Activated CD4-positive, CD25-positive, alpha-beta regulatory T cell treated with anti-CD3 and anti-CD28 coated beads, Interleukin-2, amount 50 U/mL, for 24 hours (primary cell): ENCODE measurements at regions not wholly inside any gene's neighbourhood (a gene's known extent, or its start where the extent isn't known, plus 50 kb on each side); places are given as distances from the start of the nearest gene placed in this dataset.
"Not testable (repeated sequence)": the region's sequence is repeated elsewhere in the genome, so short reads cannot be mapped to it uniquely, and the experiment has no call there.

Experiments
- ATAC-seq, 2 donors: fragments of 150-1000 bp; cut with Tn5 transposase; one replicate each; pipeline ENCODE4 v1.10.0; 2021; ENCODE audit warnings: mild to moderate bottlenecking in 1 of 2, moderate library complexity in 1 of 2

DNA sequence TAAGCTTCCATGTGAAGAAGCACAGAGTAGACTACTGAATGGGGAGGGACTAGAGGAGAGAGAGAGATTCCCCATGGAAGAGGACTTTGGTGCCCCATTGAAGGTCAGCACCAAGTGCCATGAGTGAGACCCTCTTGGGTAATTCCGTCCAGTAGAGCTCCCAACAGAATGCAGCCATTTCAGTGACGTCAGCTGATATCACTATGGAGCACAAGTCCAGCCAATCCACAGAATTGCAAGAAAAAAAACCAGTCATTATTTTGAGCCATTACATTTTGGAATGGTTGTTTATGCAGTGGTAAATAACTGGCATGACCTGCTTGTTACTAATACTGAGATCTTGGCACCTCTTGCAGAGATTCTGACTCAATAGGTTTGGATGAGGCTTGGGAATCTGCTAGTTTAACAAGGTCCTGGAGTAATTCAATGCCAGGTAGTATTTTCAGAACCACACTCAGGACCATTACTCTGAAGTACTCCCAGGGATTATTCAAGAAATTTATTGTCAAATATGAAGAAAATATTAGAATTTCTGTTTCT is 52.6 kb upstream of the SP8 start:
- ATAC-seq = no peak

- no peak for ATAC-seq
Observed at GRCh38 chr7:20839987-20840386, 53.3 kb upstream of the SP8 start.

GRCh38 chr7:20846791-20847190 is 60.1 kb upstream of the SP8 start:
- ATAC-seq = no peak

GRCh38 chr7:20858951-20859350 is 72.3 kb upstream of the SP8 start:
- ATAC-seq = no peak

GRCh38 chr7:20861468-20861867 is 74.8 kb upstream of the SP8 start:
- ATAC-seq = no peak

DNA sequence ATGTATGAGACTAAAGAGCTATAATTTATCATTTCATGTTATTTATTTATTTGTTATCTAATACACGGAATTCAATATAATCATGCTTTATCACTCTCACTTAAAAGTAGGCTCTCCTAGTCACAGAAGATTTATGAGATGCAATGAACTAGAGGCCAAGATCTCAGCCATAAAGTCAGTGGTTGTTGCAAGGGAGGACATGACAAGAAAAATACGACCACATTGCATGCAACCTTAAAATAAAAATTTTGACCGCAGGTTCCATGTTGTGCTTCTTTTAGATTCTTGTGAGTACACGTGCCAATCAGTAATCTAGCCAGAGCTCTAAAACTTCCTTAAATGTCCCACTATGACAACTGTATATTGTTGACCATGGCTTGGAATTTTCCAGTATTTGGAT is 75.9 kb upstream of the SP8 start:
- ATAC-seq = no peak

- no peak for ATAC-seq
Observed at GRCh38 chr7:20864221-20864620, 77.5 kb upstream of the SP8 start.

DNA sequence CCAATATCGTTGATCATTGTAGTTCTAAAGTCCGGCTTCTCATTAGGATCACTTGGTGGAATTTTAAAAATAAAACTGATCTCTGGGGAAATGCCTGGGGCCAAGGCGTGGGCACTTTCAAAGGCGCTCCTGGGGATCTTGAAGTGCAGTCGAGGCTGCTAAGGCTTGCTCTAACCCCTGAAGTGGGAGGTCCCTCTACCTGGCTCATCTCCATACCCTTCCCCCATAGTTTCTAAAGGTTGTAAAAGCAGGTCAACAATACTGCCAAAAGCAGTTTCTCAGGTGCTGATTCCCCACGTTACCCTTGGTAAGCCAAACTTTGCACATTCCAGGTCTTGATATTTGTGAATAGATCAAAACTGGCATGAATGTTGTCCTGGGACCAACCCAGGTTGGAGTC is 79.0 kb upstream of the SP8 start:
- no peak for ATAC-seq

DNA sequence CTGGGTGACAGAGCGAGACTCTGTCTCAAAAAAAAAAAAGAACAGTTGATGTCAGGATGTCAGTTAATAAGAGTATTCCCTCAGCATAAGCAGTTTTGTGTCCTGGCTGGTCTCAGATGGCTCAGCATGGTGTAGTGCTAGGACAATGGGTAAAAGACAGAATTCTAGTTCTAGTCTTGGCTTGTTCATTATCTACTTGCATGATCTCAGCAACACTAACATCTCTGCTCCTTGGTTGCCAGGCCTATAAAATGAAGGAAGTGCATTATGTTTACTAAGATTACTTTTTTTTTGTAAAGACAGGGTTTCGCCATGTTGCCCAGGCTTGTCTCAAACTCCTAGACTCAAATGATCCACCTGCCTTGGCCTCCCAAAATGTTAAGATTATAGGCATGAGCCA is 84.3 kb upstream of the SP8 start:
- no peak for ATAC-seq

DNA sequence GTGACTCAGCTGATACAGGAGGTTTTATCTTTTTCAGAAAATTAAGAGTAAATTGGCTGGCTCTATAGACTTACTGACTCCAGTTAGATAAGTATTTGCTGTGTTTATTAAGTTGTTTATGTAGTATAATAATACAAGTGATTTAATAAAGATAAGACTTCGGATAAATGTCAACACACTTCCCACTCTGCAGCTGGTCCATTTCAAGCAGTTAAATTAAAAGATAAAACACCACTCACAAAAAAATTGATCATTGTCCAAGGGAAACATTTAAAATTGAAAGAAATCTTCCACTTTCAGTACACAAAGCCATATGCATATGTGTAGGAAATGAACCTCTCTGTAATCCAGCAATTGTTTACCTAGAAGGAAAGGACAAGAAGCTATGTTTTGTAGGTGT is 106.1 kb upstream of the SP8 start:
- no peak for ATAC-seq

- no peak for ATAC-seq
Observed at GRCh38 chr7:20894806-20895205, 108.1 kb upstream of the SP8 start.

- ATAC-seq = no peak
Observed at GRCh38 chr7:20895563-20895962, 108.9 kb upstream of the SP8 start.

- ATAC-seq = no peak
Observed at GRCh38 chr7:20896996-20897395, 110.3 kb upstream of the SP8 start.

DNA sequence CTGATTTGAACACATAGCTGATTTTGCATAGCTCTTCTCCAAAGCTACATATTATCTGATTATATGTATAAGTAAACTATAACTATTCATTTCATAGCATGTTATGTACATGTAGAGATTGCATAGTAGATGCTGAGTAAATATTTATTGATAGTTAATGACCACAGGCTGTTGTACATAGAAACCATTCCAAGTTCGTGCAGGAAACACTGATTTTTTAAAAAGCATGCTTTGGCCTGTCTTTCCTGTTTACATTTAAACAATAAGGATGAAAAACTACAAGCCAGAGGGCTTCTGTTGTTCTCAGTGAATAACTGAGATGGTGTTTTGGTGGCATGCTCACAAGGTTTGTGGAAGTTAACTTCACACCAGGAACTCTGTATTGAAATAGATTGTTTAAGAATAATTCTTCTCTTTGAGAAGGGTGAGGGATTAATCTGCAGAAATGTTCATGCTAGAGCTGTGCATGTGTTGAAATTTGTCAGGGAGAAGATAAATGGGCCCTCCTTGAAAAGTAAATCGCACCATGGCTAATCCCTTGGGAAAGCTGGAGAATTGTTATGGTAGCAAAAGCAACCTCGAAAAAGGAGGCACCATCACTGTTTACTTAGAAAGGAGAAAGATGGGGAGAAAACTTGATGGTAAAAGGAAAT is 120.2 kb upstream of the SP8 start:
- no peak for ATAC-seq

- no peak for ATAC-seq
Observed at GRCh38 chr7:20911081-20911480, 124.4 kb upstream of the SP8 start.

DNA sequence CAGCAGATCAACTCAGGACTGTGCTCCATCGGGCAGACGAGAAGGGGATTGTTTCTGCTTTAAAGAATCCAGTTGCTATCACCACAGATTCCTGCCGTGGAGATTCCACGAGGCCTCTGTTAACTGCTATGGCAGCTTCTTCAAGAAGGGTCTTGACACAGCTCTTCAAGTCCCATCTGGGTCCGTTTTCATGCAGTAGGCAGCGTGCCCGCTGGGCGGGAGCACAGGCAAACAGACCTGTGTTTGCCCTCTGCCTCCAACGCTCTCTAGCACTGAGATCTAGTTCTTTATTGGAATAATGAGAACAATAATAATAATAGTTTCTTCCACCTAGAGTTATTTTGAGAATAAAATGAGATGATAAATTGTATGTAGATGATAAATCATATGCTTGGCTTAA is 127.2 kb upstream of the SP8 start:
- ATAC-seq = no peak

- no peak for ATAC-seq
Observed at GRCh38 chr7:20916311-20916710, 129.6 kb upstream of the SP8 start.

DNA sequence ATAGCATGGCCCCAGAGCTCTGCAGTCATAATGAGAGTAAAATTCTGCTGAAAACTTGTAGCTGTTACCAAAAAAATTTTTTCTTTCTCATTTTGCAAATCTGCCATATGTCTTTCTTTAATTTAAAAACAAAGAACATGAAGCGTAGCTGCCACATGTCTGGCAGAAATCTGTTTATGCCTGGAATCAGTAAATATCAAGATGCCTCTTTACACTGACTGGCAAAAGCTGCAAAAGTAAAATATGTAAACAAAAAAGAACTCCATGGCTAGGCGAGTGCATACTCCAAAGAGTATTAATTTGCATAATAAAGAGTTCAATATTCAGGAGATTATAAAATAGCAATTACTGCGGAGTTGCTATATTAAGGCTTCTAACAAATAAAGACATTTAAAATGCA is 130.9 kb upstream of the SP8 start:
- no peak for ATAC-seq

DNA sequence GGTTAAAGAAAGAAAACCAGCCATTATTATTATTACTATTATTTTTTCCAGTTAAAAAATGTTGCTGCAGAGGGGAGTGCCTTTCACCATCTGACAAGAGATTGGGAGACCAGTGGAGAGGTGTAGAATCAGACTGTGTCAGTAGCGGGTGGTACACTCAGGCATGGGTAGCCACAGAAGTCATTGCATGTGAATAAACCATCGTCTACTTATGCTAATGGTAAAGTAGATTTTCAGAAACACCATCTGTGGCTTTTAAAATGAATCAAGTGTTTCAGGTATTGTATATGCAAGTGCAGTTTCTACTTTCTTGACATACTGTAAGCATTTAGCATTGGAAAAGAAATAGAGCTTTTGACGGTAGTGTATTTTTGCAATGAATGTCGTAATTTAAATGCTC is 131.5 kb upstream of the SP8 start:
- no peak for ATAC-seq

DNA sequence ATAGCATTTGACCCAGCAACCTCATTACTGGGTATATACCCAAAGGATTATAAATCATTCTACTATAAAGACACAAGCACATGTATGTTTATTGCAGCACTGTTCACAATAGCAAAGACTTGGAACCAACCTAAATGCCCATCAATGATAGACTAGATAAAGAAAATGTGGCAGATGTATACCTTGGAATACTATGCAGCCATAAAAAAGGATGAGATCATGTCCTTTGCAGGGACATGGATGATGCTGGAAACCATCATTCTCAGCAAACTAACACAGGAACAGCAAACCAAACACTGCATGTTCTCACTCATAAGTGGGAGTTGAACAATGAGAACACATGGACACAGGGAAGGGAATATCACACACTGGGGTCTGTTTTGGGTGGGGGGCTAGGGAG is 140.5 kb upstream of the SP8 start:
- not testable (repeated sequence) for ATAC-seq

GRCh38 chr7:20927976-20928375 is 141.3 kb upstream of the SP8 start:
- no peak for ATAC-seq

DNA sequence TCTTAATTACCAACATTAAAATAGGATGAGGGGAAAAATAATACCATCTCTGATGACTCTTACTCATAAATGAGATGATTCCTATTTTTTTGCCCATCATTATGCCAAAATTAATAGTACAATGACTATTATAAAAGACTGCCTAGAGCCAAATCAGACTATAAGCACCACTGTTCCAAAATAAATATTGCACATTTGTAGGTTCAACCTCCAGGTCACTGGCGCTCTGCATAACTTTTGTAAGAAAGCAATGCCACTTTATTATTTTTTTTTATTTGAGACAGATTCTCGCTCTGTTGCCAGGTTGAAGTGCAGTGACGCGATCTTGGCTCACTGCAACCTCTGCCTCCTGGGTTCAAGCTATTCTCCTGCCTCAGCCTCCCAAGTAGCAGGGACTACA is 142.5 kb upstream of the SP8 start:
- no peak for ATAC-seq

GRCh38 chr7:20931739-20932138 is 145.1 kb upstream of the SP8 start:
- no peak for ATAC-seq

DNA sequence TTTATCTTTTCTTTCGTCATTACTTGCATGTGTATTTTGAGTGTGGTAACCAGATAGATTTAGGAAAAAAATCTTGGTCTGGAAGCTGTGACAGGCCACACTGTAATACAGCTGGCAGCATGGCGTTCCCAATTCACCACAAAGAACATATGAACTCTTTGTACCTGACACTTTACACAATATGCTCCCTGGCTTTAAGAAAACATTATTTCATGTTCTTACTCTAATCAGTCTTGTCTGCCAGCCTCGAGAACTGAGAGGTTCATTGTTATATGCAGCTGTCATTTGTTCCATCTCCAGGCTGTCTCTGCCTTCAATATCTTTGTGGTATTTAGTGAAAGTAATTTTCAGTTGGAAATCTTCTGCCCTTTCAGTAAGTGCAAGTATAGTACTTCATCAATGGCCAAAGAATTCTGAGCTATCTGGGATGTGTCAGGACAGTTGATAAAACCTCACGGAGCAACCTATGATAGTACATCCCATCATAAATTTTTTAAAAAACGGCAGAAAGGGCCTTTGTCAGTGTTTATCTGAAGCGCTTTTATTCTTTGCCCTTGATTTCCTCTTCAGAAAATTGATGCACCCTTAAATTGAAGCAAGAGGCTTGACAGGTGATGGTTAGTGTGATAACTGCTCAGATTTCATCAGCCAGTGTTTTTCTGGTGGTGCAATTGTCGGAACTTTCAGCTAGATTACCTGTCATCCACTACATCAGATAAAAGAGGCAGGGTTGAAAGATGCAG is 146.3 kb upstream of the SP8 start:
- ATAC-seq = no peak

GRCh38 chr7:20945451-20945850 is 158.8 kb upstream of the SP8 start:
- no peak for ATAC-seq
